ENCODE measurements at regions not wholly inside any gene's neighbourhood (a gene's known extent, or its start where the extent isn't known, plus 50 kb on each side); places are given as distances from the start of the nearest gene placed in this dataset.

DNA sequence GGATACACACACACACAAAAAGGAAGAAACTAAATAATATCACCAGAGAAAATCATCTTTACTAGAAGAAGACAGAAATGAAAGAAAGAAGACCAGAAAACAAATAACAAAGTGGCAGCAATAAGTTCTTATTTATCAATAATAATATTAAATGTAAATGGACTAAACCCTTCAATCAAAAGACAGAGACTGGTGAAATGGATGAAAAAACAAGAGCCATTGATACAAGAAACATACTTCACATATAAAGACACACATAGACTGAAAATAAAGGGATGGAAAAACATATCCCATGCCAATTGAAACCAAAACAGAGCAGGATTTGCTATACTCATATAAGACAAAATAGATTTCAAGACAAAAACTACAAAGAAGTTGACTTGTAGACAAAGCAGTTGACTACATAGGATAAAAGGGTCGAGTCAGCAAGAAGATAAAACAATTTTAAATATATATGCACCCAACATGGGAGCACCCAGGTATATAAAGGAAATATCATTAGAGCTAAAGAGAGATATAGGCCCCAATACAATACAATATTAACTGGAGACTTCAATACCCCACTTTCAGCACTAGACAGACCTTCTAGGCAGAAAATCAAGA lies 259.4 kb downstream of the EPM2A start:
- no peak for TF ChIP-seq ARNT (IDR thresholded peaks at IDR 0.05)
- TF ChIP-seq SP1 (IDR thresholded peaks at IDR 0.05): no peak
- TF ChIP-seq, protein P1, sequence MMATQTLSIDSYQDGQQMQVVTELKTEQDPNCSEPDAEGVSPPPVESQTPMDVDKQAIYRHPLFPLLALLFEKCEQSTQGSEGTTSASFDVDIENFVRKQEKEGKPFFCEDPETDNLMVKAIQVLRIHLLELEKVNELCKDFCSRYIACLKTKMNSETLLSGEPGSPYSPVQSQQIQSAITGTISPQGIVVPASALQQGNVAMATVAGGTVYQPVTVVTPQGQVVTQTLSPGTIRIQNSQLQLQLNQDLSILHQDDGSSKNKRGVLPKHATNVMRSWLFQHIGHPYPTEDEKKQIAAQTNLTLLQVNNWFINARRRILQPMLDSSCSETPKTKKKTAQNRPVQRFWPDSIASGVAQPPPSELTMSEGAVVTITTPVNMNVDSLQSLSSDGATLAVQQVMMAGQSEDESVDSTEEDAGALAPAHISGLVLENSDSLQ (IDR thresholded peaks at IDR 0.05): no peak
- no peak for TF ChIP-seq FOXM1 (IDR thresholded peaks at IDR 0.05; ENCODE audit: borderline replicate concordance)
- no peak for TF ChIP-seq SUZ12 (IDR thresholded peaks at IDR 0.05)
- TF ChIP-seq NFRKB (IDR thresholded peaks at IDR 0.05): no peak
- no peak for TF ChIP-seq FOXA1 (IDR thresholded peaks at IDR 0.05)
- TF ChIP-seq ZNF384 (IDR thresholded peaks at IDR 0.05): no peak
